Progenitor cell of endocrine pancreas (in vitro differentiated cells): ENCODE measurements at regions not wholly inside any gene's neighbourhood (a gene's known extent, or its start where the extent isn't known, plus 50 kb on each side); places are given as distances from the start of the nearest gene placed in this dataset.

Source experiments
- DNase-seq: peaks from one replicate; pipeline ENCODE4 v3.0.0; 2021; ENCODE audit warnings: low spot score; ENCODE audit not compliant: unreplicated experiment
- H3K27ac Mint-ChIP-seq: 2 replicates; pipeline ENCODE4 v1.8.0; 2021; ENCODE audit warnings: mild to moderate bottlenecking, moderate library complexity, mixed read lengths
- H3K27me3 Mint-ChIP-seq: 2 replicates; pipeline ENCODE4 v1.8.0; 2021; ENCODE audit warnings: mixed read lengths
- H3K36me3 Mint-ChIP-seq: 2 replicates; pipeline ENCODE4 v1.8.0; 2022; ENCODE audit warnings: mixed read lengths; ENCODE audit not compliant: insufficient read depth
- H3K4me1 Mint-ChIP-seq: 2 replicates; pipeline ENCODE4 v1.8.0; 2021; ENCODE audit warnings: low read depth, mixed read lengths
- H3K4me3 Mint-ChIP-seq: 2 replicates; pipeline ENCODE4 v1.8.0; 2021; ENCODE audit warnings: low read depth, mild to moderate bottlenecking, moderate library complexity, mixed read lengths
- H3K9me3 Mint-ChIP-seq: 2 replicates; pipeline ENCODE4 v1.8.0; 2021; ENCODE audit warnings: low read depth, mixed read lengths
- CTCF ChIP-seq: fragments of 200-600 bp; sonication (generic); IDR thresholded peaks from one replicate; pipeline ENCODE4 v1.5.0; 2021; ENCODE audit warnings: antibody characterized with exemption, mild to moderate bottlenecking; ENCODE audit not compliant: unreplicated experiment

- H3K4me3 Mint-ChIP-seq: no peak overlapping the region
- no peaks in the 10 kb centered on the region for H3K9me3 Mint-ChIP-seq
- no peak for DNase-seq
- H3K27ac Mint-ChIP-seq: no peak overlapping the region
- H3K4me1 Mint-ChIP-seq: no peaks in the 10 kb centered on the region
- peaks cover 4% of the 10 kb centered on the region for H3K27me3 Mint-ChIP-seq
- no peak for TF ChIP-seq CTCF
- H3K36me3 Mint-ChIP-seq: no peaks in the 10 kb centered on the region
Measured at GRCh38 chr1:57671750-57672149, 247.9 kb upstream of the DAB1 start.

GRCh38 chr1:57659804-57660203 lies 235.9 kb upstream of the DAB1 start:
- Mint-ChIP-seq H3K4me3 (no peak overlapping the region), H3K27me3 (no peaks in the 10 kb centered on the region), H3K36me3 (no peaks in the 10 kb centered on the region), H3K4me1 (no peaks in the 10 kb centered on the region), H3K9me3 (no peaks in the 10 kb centered on the region), H3K27ac (no peak overlapping the region)
- DNase-seq: no peak
- TF ChIP-seq CTCF: no peak

- no peaks in the 10 kb centered on the region for H3K27me3 Mint-ChIP-seq
- H3K27ac Mint-ChIP-seq: no peak overlapping the region
- H3K4me3 Mint-ChIP-seq: no peak overlapping the region
Measured at GRCh38 chr1:57655161-57655560, 231.3 kb upstream of the DAB1 start.

GRCh38 chr1:57644667-57645066 lies 220.8 kb upstream of the DAB1 start:
- H3K36me3 Mint-ChIP-seq: no peaks in the 10 kb centered on the region
- H3K4me1 Mint-ChIP-seq: peaks cover 4% of the 10 kb centered on the region
- H3K27me3 Mint-ChIP-seq: peaks cover 7% of the 10 kb centered on the region
- no peak for TF ChIP-seq CTCF
- no peak overlapping the region for H3K4me3 Mint-ChIP-seq
- no peaks in the 10 kb centered on the region for H3K9me3 Mint-ChIP-seq
- H3K27ac Mint-ChIP-seq: no peak overlapping the region
- DNase-seq: no peak

More at GRCh38 chr1:57655161-57655560, 231.3 kb upstream of the DAB1 start:
- H3K9me3 Mint-ChIP-seq: no peaks in the 10 kb centered on the region
- H3K36me3 Mint-ChIP-seq: no peaks in the 10 kb centered on the region
- H3K4me1 Mint-ChIP-seq: no peaks in the 10 kb centered on the region
- no peak for DNase-seq
- TF ChIP-seq CTCF: no peak

GRCh38 chr1:57638239-57638638 lies 214.4 kb upstream of the DAB1 start:
- Mint-ChIP-seq H3K4me3 (no peak overlapping the region), H3K9me3 (no peaks in the 10 kb centered on the region), H3K4me1 (no peaks in the 10 kb centered on the region), H3K36me3 (no peaks in the 10 kb centered on the region), H3K27me3 (peaks cover 8% of the 10 kb centered on the region), H3K27ac (no peak overlapping the region)
- no peak for TF ChIP-seq CTCF
- DNase-seq: no peak
